K562 (cell line): ENCODE measurements at regions not wholly inside any gene's neighbourhood (a gene's known extent, or its start where the extent isn't known, plus 50 kb on each side); places are given as distances from the start of the nearest gene placed in this dataset.

Source experiments
- ATF7 ChIP-seq: fragments of 450-650 bp; IDR thresholded peaks from 2 replicates; pipeline ENCODE4 v1.7.1; 2014; ENCODE audit warnings: mild to moderate bottlenecking, moderate library complexity
- CBFA2T3 ChIP-seq: fragments of 450-650 bp; IDR thresholded peaks from 2 replicates; pipeline ENCODE4 v1.6.1; 2017
- CXXC5 ChIP-seq: fragments of 250-450 bp; sonication (Bioruptor Pico); IDR thresholded peaks from 2 replicates; pipeline ENCODE4 v1.8.0; 2022; ENCODE audit warnings: inconsistent platforms, mild to moderate bottlenecking, moderate library complexity
- ESRRA ChIP-seq: fragments of 450-650 bp; IDR thresholded peaks from 2 replicates; pipeline ENCODE4 v1.6.1; 2014; ENCODE audit warnings: low read depth, mild to moderate bottlenecking, moderate library complexity, borderline replicate concordance
- ETS2 ChIP-seq: IDR thresholded peaks from 2 replicates; pipeline ENCODE4 v1.6.1; 2016; ENCODE audit warnings: borderline replicate concordance, missing genetic modification characterization, mild to moderate bottlenecking, moderate library complexity, missing compliant biosample characterization; ENCODE audit not compliant: poor library complexity, severe bottlenecking
- HIVEP1 ChIP-seq: fragments of 250-450 bp; sonication (Bioruptor Pico); IDR thresholded peaks from 2 replicates; pipeline ENCODE4 v1.4.0; 2020; ENCODE audit warnings: mild to moderate bottlenecking
- HNRNPK ChIP-seq: fragments of 200-400 bp; formaldehyde crosslinking; IDR thresholded peaks from one replicate; pipeline ENCODE4 v1.6.1; 2018; ENCODE audit warnings: mild to moderate bottlenecking, low read depth, low read length; ENCODE audit not compliant: poor library complexity, severe bottlenecking
- JUND ChIP-seq, 2 experiments: IDR thresholded peaks; 2 replicates in 1 of 2; 3 replicates in 1 of 2; pipeline ENCODE4 v1.6.1; 2011; ENCODE audit warnings: borderline replicate concordance in 2 of 2, low read depth in 2 of 2, low read length in 2 of 2, improper control_type of control experiment in 1 of 2, missing biosample characterization in 1 of 2, missing genetic modification characterization in 1 of 2, missing genetic modification reagents in 1 of 2
- KDM1A ChIP-seq, 2 experiments: fragments of 450-650 bp; IDR thresholded peaks; 2 replicates each; pipeline ENCODE4 v1.6.1; 2016; ENCODE audit warnings: mild to moderate bottlenecking in 2 of 2
- KLF16 ChIP-seq: IDR thresholded peaks from 2 replicates; pipeline ENCODE4 v1.6.1; 2016; ENCODE audit warnings: antibody characterized with exemption
- LARP7 ChIP-seq: fragments of 450-650 bp; IDR thresholded peaks from 2 replicates; pipeline ENCODE4 v1.6.1; 2016
- LEF1 ChIP-seq: fragments of 450-650 bp; IDR thresholded peaks from 2 replicates; pipeline ENCODE4 v1.6.1; 2016; ENCODE audit warnings: mild to moderate bottlenecking
- MECOM ChIP-seq: fragments of 250-450 bp; sonication (Bioruptor Pico); IDR thresholded peaks from 2 replicates; pipeline ENCODE4 v1.8.0; 2022; ENCODE audit warnings: inconsistent platforms
- MEF2D ChIP-seq: conservative IDR thresholded peaks from 2 replicates; pipeline ENCODE4 v1.6.1; 2016; ENCODE audit warnings: low read depth, missing genetic modification characterization, missing compliant biosample characterization
- MTA1 ChIP-seq: fragments of 450-650 bp; IDR thresholded peaks from 2 replicates; pipeline ENCODE4 v1.6.1; 2017; ENCODE audit warnings: borderline replicate concordance
- NFE2 ChIP-seq: IDR thresholded peaks from 2 replicates; pipeline ENCODE4 v1.6.1; 2014; ENCODE audit warnings: antibody characterized with exemption, low read depth
- NFE2L1 ChIP-seq: fragments of 450-650 bp; IDR thresholded peaks from 2 replicates; pipeline ENCODE4 v1.6.1; 2016; ENCODE audit warnings: missing genetic modification characterization, low read depth, mild to moderate bottlenecking, missing compliant biosample characterization, moderate library complexity, borderline replicate concordance
- NONO ChIP-seq, 2 experiments: fragments of 200-400 bp in 1 of 2; fragments of 450-650 bp in 1 of 2; formaldehyde crosslinking in 1 of 2; IDR thresholded peaks; 2 replicates each; pipeline ENCODE4 v1.6.1; 2017; ENCODE audit warnings: low read depth in 2 of 2, mild to moderate bottlenecking in 2 of 2, moderate library complexity in 2 of 2, low read length in 1 of 2
- RB1 ChIP-seq: fragments of 450-650 bp; IDR thresholded peaks from 2 replicates; pipeline ENCODE4 v1.6.1; 2017; ENCODE audit warnings: low read depth, mild to moderate bottlenecking
- RCOR1 ChIP-seq, 2 experiments: IDR thresholded peaks; 2 replicates each; pipeline ENCODE4 v1.6.1; 2012; ENCODE audit warnings: low read depth in 2 of 2, low read length in 2 of 2, borderline replicate concordance in 1 of 2, improper control_type of control experiment in 1 of 2
- SMAD1 ChIP-seq: fragments of 150-350 bp; IDR thresholded peaks from 2 replicates; pipeline ENCODE4 v1.6.1; 2014; ENCODE audit warnings: low read length, low read depth; ENCODE audit not compliant: partially characterized antibody
- SMARCC2 ChIP-seq: fragments of 450-650 bp; IDR thresholded peaks from 2 replicates; pipeline ENCODE4 v1.6.1; 2017; ENCODE audit warnings: antibody characterized with exemption, moderate library complexity, mild to moderate bottlenecking, low read depth
- SMARCE1 ChIP-seq: fragments of 450-650 bp; IDR thresholded peaks from 2 replicates; pipeline ENCODE4 v1.7.1; 2016; ENCODE audit warnings: mild to moderate bottlenecking
- STAT5A ChIP-seq: IDR thresholded peaks from 2 replicates; pipeline ENCODE4 v1.6.1; 2012; ENCODE audit warnings: low read length, inconsistent platforms, borderline replicate concordance
- TBL1XR1 ChIP-seq, 2 experiments: IDR thresholded peaks; 2 replicates each; pipeline ENCODE4 v1.6.1; 2012; ENCODE audit warnings: improper control_type of control experiment in 2 of 2, low read length in 2 of 2, mild to moderate bottlenecking in 1 of 2
- ZNF282 ChIP-seq: sonication (generic); formaldehyde crosslinking; IDR thresholded peaks from 2 replicates; pipeline ENCODE4 v1.8.1; 2023; ENCODE audit warnings: missing genetic modification reagents
- ZNF584 ChIP-seq: fragments of 200-800 bp; sonication (Bioruptor generic); IDR thresholded peaks from 2 replicates; pipeline ENCODE4 v1.6.1; 2016; ENCODE audit warnings: low read depth, mild to moderate bottlenecking, missing genetic modification characterization, missing compliant biosample characterization
- ZNF785 ChIP-seq: fragments of 250-450 bp; sonication (Bioruptor Pico); IDR thresholded peaks from 2 replicates; pipeline ENCODE4 v1.4.0; 2020; ENCODE audit warnings: mild to moderate bottlenecking
- TF ChIP-seq, protein P1 (sequence below): sonication (generic); IDR thresholded peaks from 2 replicates; pipeline ENCODE4 v1.6.1; 2016
- TF ChIP-seq, protein P2 (sequence below): fragments of 200-800 bp; sonication (Bioruptor generic); IDR thresholded peaks from 2 replicates; pipeline ENCODE4 v1.6.1; 2017; ENCODE audit warnings: missing genetic modification characterization, missing compliant biosample characterization

DNA sequence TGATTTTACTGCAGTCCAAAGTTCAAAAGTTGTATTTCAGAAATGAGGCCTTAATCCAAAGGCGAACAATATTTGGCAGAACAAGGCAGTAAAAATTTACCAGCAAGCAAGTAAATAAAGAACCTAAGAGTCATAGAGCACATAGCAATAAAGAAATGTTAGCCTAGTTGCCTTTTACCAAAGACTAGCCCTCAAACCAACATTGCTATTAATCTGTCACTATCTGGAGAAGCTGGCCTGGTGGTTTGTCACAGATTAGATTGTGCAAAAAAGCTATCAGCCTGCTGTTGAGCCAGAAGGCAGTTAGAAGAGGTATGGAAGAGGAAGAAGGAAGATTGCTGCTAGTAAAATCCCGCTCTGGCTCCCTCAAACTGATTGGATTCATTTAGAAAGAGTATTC is 304.7 kb upstream of the KLF4 start (continued):
- peak; percentile 86 to 98; a peak in 3 of 4 replicates for TF ChIP-seq RCOR1 (IDR thresholded peaks at IDR 0.05; ENCODE audit: borderline replicate concordance in 1 of 2, low read depth in 2 of 2, low read length in 2 of 2)
- peak; percentile 90 for TF ChIP-seq SMARCE1
- TF ChIP-seq NFE2 = peak; percentile 38
- no peak for TF ChIP-seq ZNF785
- TF ChIP-seq LARP7 = no peak
- TF ChIP-seq HNRNPK = no peak
- no peak for TF ChIP-seq MEF2D (tag)
- TF ChIP-seq KDM1A (IDR thresholded peaks at IDR 0.05) = peak; percentile 93 to 96
- TF ChIP-seq ESRRA = peak; percentile 26; the same call in 1 of the 2 replicates
- TF ChIP-seq MTA1 = 0 out of 2 replicates have a peak, but pooled peaks have one; percentile 53
- TF ChIP-seq MECOM = 0 out of 2 replicates have a peak, but pooled peaks have one; percentile 4
- peak; percentile 52; the same call in 1 of the 2 replicates for TF ChIP-seq CXXC5 (CRISPR knock-in tag)
- TF ChIP-seq ETS2 (tag) = no peak
- TF ChIP-seq, protein P1, sequence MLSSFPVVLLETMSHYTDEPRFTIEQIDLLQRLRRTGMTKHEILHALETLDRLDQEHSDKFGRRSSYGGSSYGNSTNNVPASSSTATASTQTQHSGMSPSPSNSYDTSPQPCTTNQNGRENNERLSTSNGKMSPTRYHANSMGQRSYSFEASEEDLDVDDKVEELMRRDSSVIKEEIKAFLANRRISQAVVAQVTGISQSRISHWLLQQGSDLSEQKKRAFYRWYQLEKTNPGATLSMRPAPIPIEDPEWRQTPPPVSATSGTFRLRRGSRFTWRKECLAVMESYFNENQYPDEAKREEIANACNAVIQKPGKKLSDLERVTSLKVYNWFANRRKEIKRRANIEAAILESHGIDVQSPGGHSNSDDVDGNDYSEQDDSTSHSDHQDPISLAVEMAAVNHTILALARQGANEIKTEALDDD = peak; percentile 100
- TF ChIP-seq JUND (IDR thresholded peaks at IDR 0.05; ENCODE audit: borderline replicate concordance, low read depth, low read length) = peak; percentile 39; the same call in 1 of the 2 replicates
- no peak; the same call in 2 of the 3 replicates for TF ChIP-seq JUND (tag; IDR thresholded peaks at IDR 0.05; ENCODE audit: borderline replicate concordance, low read depth, low read length)
- peak; percentile 73; the same call in 1 of the 2 replicates for TF ChIP-seq ZNF584 (CRISPR knock-in tag)
- TF ChIP-seq, protein P2, sequence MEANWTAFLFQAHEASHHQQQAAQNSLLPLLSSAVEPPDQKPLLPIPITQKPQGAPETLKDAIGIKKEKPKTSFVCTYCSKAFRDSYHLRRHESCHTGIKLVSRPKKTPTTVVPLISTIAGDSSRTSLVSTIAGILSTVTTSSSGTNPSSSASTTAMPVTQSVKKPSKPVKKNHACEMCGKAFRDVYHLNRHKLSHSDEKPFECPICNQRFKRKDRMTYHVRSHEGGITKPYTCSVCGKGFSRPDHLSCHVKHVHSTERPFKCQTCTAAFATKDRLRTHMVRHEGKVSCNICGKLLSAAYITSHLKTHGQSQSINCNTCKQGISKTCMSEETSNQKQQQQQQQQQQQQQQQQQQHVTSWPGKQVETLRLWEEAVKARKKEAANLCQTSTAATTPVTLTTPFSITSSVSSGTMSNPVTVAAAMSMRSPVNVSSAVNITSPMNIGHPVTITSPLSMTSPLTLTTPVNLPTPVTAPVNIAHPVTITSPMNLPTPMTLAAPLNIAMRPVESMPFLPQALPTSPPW (CRISPR knock-in tag) = peak; percentile 17; the same call in 1 of the 2 replicates
- TF ChIP-seq ZNF282 (CRISPR knock-in tag) = no peak
- peak; percentile 96 for TF ChIP-seq CBFA2T3
- TF ChIP-seq KLF16 = peak; percentile 90
- peak; percentile 66; the same call in 1 of the 2 replicates for TF ChIP-seq LEF1
- peak; percentile 79; the same call in 1 of the 2 replicates for TF ChIP-seq SMARCC2
- TF ChIP-seq ATF7 = peak; percentile 20; the same call in 1 of the 2 replicates
- TF ChIP-seq TBL1XR1 (IDR thresholded peaks at IDR 0.05; ENCODE audit: low read length in 2 of 2) = peak in 1 of 2 experiments; percentile 74; a peak in 2 of 4 replicates
- TF ChIP-seq NFE2L1 = no peak
- TF ChIP-seq SMAD1 = no peak
- peak; percentile 89 for TF ChIP-seq STAT5A
- TF ChIP-seq HIVEP1 = no peak
- TF ChIP-seq RB1 = peak; percentile 9; the same call in 1 of the 2 replicates
- TF ChIP-seq NONO (IDR thresholded peaks at IDR 0.05; ENCODE audit: low read depth in 2 of 2, low read length in 1 of 2) = peak in 1 of 2 experiments; percentile 45; a peak in 1 of 4 replicates
